Aorta (tissue), 5 donors: ENCODE measurements at regions not wholly inside any gene's neighbourhood (a gene's known extent, or its start where the extent isn't known, plus 50 kb on each side); places are given as distances from the start of the nearest gene placed in this dataset.

Experiments
- ATAC-seq: fragments of 200-7000 bp; cut with Tn5 transposase; one replicate; pipeline ENCODE4 v1.9.1; 2022; ENCODE audit warnings: moderate library complexity; ENCODE audit not compliant: low FRiP score
- DNase-seq, 2 donors: peaks; one replicate each; pipeline ENCODE4 v3.0.0-alpha.2; 2020
- H3K27ac ChIP-seq, 2 donors: one replicate each; pipeline ENCODE4 v1.5.1; 2013; ENCODE audit warnings: low read length in 2 of 2, mild to moderate bottlenecking in 2 of 2, moderate library complexity in 2 of 2, control low read depth in 1 of 2, inconsistent platforms in 1 of 2, low read depth in 1 of 2
- H3K27me3 ChIP-seq, 2 donors: one replicate each; pipeline ENCODE4 v1.6.1; 2013; ENCODE audit warnings: control low read depth in 1 of 2, low read length in 1 of 2, mild to moderate bottlenecking in 1 of 2, moderate library complexity in 1 of 2; ENCODE audit not compliant: insufficient read depth in 2 of 2, control insufficient read depth in 1 of 2
- H3K36me3 ChIP-seq, 2 donors: one replicate each; pipeline ENCODE4 v1.6.1; 2013; ENCODE audit warnings: control low read depth in 1 of 2, low read length in 1 of 2, mild to moderate bottlenecking in 1 of 2; ENCODE audit not compliant: insufficient read depth in 2 of 2, control insufficient read depth in 1 of 2
- H3K4me1 ChIP-seq, 2 donors: one replicate each; pipeline ENCODE4 v1.6.1; 2013; ENCODE audit warnings: low read length in 2 of 2, control low read depth in 1 of 2, mild to moderate bottlenecking in 1 of 2, moderate library complexity in 1 of 2; ENCODE audit not compliant: insufficient read depth in 2 of 2, control insufficient read depth in 1 of 2
- H3K4me3 ChIP-seq, 2 donors: one replicate each; pipeline ENCODE4 v1.5.1; 2013; ENCODE audit warnings: low read length in 2 of 2, control low read depth in 1 of 2, mild to moderate bottlenecking in 1 of 2
- H3K9me3 ChIP-seq: one replicate; pipeline ENCODE4 v1.6.1; 2013; ENCODE audit warnings: mild to moderate bottlenecking, low read length; ENCODE audit not compliant: control insufficient read depth
- WGBS, 2 donors: extraction: QIAGEN DNeasy Blood & Tissue Kit; methylation state at CpG; one replicate each; pipeline ENCODE4 v1.1.7; 2013; 5-methylcytosine and 5-hydroxymethylcytosine counted together
- intact Hi-C, 2 donors: fragments of 100-400 bp; cut with DNase I; formaldehyde crosslinking; loops; one replicate each; pipeline versions ENCODE4 v1.14.2 to v1.15.0; 2022
- donor health status: healthy with polysubstance abuse.
- donor health status: Bipolar disorder and iron deficiency.
- donor health status: DM: no; HTN: no; CAD: no.
- donor health status: DM: no; HTN: no; CAD: no.
- donor health status: DM: yes; HTN: yes; CAD: no.

DNA sequence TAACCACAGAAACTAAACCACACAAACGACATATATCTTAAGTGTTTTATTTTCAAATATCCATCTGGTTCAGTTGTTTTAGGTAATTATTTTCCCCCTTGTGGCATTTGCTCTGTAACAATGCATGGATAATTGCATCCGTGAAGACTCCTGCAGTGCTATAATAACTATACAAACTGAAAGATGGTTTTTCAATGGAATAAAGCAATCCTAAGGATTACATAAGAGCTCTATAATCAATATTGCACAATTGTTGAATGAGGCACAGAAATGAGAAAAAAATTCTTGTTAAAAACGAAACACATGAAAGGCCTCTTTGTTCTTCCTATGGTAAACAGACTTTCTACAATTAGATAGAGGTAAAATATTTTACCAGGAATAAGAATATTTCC is 446.0 kb upstream of the EPHA3 start:
- H3K4me3 ChIP-seq, result no peak overlapping the region
- no peaks in the 10 kb centered on the region for H3K9me3 ChIP-seq
- H3K27ac ChIP-seq, result no peak overlapping the region
- intact Hi-C loops, result no loop called here
- H3K36me3 ChIP-seq, result no peaks in the 10 kb centered on the region
- ATAC-seq (no peak), DNase-seq (no peak)
- 75 to 78% methylated on average over 3 of the region's 3 CpGs for WGBS, 2 donors
- H3K4me1 ChIP-seq, result no peaks in the 10 kb centered on the region
- no peaks in the 10 kb centered on the region for H3K27me3 ChIP-seq

DNA sequence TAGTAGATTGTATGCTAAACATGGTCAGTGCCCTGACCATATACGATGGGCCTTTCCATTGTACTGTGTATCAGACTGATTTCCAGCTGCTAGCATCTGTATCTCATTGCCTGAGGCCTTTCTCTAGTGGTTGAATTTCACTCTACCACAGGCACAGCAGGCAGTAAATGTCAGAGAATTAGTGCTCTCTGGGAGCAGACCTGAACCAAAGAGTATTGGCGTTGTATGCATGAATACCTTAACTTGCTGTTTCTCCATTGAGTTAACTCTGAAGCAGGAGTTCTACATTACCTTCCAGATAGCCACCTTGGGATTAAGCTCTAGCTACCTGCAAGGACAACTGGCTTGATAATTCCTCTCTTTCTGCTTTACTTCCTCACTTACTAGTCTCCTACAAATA is 439.2 kb upstream of the EPHA3 start:
- 86 to 89% methylated on average over 2 of the region's 2 CpGs for WGBS, 2 donors
- intact Hi-C loops, result no loop called here
- Histone ChIP-seq H3K27me3 (no peaks in the 10 kb centered on the region), H3K4me1 (no peaks in the 10 kb centered on the region), H3K36me3 (no peaks in the 10 kb centered on the region), H3K27ac (no peak overlapping the region), H3K4me3 (no peak overlapping the region), H3K9me3 (no peaks in the 10 kb centered on the region)
- DNase-seq (no peak), ATAC-seq (no peak)

DNA sequence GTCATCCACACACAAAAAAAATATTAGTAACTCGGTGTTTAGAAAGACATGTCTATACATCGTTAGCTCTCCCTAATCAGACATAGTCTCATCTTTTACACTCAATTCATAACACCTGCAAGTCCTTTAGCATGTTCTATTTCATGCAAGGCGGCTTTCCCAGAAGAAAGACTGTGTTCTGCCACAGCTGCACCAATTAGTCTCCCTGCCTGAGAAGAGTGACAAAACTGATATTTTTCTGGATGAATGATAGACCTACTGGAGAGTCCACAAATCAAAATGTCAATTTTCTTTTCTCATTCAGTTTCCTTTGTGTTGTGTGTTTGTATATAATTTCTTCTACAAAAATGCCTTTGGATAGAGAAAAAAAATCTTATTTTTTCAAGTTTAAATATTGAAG is 435.8 kb upstream of the EPHA3 start:
- Histone ChIP-seq H3K9me3 (no peaks in the 10 kb centered on the region), H3K27ac (no peak overlapping the region), H3K4me3 (no peak overlapping the region), H3K4me1 (no peaks in the 10 kb centered on the region), H3K36me3 (no peaks in the 10 kb centered on the region), H3K27me3 (no peaks in the 10 kb centered on the region)
- ATAC-seq, result no peak
- DNase-seq, result no peak
- intact Hi-C loops, result no loop called here
- WGBS, 2 donors, result 60 to 77% methylated on average over 3 of the region's 3 CpGs

DNA sequence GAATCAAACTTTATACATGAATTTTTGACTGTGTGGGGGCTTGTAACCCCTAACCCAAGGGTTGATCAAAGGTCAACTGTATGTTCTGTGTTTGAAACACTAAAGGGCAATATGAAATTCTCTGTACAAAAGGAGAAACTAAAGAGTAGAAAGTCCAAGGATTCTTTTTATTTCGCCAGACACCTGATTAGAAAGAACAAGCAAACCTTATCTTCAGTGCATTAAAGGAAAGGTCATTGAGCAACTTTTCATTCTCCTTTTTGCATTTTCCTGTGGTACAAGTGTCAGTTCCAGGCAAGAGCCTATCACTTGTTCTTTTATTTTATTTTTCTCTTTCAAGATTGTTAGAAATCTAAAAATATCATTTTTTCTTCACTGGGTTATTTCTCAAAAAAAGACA is 430.1 kb upstream of the EPHA3 start:
- Histone ChIP-seq H3K27ac (no peak overlapping the region), H3K9me3 (no peaks in the 10 kb centered on the region), H3K36me3 (no peaks in the 10 kb centered on the region), H3K27me3 (no peaks in the 10 kb centered on the region), H3K4me1 (no peaks in the 10 kb centered on the region), H3K4me3 (no peak overlapping the region)
- 77 to 81% methylated on average over 1 of the region's 1 CpG for WGBS, 2 donors
- no peak for DNase-seq
- intact Hi-C loops, result no loop called here
- no peak for ATAC-seq

DNA sequence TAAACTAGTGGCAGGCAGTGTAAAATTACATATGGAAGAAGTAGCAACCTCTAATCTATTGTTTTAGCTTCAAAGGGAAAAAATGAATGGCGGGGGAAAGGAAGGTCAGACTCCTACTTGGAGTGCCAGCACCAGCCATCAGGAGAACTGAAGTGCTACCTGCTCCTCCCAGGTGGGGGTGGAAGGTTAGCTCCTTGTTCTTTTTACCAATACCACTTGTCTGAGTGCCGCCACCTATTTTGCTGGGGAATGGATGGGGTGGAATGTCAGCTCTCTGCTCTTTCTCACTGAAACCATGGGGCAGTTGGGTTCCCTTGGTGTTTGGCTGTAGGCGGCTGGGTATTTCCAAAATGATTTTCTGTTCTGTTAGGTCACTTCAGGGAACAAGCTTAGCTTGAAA is 428.7 kb upstream of the EPHA3 start:
- WGBS, 2 donors, result 90 to 94% methylated on average over 3 of the region's 3 CpGs
- no peaks in the 10 kb centered on the region for H3K4me1 ChIP-seq
- H3K9me3 ChIP-seq, result no peaks in the 10 kb centered on the region
- ATAC-seq (no peak), DNase-seq (no peak)
- H3K4me3 ChIP-seq, result no peak overlapping the region
- no peak overlapping the region for H3K27ac ChIP-seq
- no peaks in the 10 kb centered on the region for H3K36me3 ChIP-seq
- intact Hi-C loops, result no loop called here
- H3K27me3 ChIP-seq, result no peaks in the 10 kb centered on the region

DNA sequence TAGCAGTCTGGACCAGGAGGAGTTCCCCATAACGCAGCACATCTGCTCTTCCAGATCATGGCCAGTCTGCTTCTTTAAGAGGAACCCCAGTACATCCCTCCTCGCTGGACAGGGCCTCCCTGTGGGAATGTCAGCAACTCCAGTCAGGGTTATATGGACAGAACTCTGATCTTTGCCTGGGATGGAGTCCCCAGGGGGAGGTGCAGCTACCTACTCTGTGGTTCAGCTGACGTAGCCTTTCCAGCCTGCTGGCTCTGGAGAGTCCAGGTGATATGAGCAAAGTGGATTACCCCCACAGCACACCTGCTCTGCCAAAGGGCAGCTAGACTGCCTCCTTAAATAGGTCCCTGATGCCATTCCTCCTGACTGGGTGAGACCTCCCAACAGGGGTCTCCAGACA is 417.1 kb upstream of the EPHA3 start:
- no peak for ATAC-seq
- Histone ChIP-seq H3K27me3 (no peaks in the 10 kb centered on the region), H3K36me3 (no peaks in the 10 kb centered on the region), H3K4me3 (no peak overlapping the region), H3K4me1 (no peaks in the 10 kb centered on the region), H3K27ac (no peak overlapping the region), H3K9me3 (no peaks in the 10 kb centered on the region)
- no peak for DNase-seq
- WGBS, 2 donors, result 78 to 84% methylated on average over 3 of the region's 3 CpGs
- intact Hi-C loops, result no loop called here

DNA sequence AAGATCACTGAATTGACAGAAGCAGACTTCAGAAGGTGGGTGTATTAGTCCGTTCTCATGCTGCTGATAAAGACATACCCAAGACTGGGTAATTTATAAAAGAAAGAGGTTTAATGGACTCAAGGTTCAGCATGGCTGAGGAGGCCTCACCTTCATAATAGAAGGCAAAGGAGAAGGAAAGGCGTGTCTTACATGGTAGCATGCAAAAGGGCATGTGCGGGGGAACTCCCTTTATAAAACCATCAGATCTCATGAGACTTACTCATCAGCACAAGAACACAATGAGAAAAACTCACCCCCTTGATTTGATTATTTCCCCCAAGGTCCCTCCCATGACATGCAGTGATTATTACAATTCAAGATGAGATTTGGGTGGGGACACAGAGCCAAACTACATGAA is 416.3 kb upstream of the EPHA3 start:
- H3K4me3 ChIP-seq, result no peak overlapping the region
- no peaks in the 10 kb centered on the region for H3K9me3 ChIP-seq
- no peaks in the 10 kb centered on the region for H3K36me3 ChIP-seq
- H3K27ac ChIP-seq, result no peak overlapping the region
- no peaks in the 10 kb centered on the region for H3K4me1 ChIP-seq
- ATAC-seq, result no peak
- intact Hi-C loops, result no loop called here
- WGBS, 2 donors, result 91 to 95% methylated on average over 3 of the region's 3 CpGs
- no peak for DNase-seq
- no peaks in the 10 kb centered on the region for H3K27me3 ChIP-seq

DNA sequence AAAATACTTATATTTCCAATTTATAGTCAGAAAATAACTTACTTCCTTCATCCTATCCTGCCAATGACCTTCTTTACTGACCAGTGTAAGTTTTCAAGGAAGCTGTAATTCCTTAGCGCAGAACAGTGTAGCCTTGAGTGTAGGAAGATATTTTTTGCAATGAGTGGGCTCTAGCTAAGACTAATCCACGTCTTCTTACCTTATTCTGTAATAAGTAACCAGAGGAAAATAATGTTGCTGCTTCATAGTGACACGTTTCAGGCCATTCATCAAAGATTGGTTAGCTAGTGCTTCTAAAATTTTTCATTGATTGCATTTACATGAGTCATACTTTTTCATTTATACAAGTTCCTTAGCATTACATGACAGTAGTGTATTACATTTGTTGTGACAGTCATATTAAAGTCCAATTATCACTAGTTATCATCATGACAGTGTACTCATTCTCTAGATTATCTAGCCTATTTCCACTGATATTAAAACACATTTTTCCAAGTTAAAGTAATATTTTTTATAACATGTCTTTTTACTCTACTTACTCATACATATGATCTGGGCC is 403.8 kb upstream of the EPHA3 start:
- DNase-seq (no peak), ATAC-seq (no peak)
- intact Hi-C loops, result no loop called here
- Histone ChIP-seq H3K4me1 (no peaks in the 10 kb centered on the region), H3K27ac (no peak overlapping the region), H3K9me3 (no peaks in the 10 kb centered on the region), H3K36me3 (no peaks in the 10 kb centered on the region), H3K4me3 (no peak overlapping the region), H3K27me3 (no peaks in the 10 kb centered on the region)
- WGBS, 2 donors, result 44 to 50% methylated on average over 3 of the region's 3 CpGs

DNA sequence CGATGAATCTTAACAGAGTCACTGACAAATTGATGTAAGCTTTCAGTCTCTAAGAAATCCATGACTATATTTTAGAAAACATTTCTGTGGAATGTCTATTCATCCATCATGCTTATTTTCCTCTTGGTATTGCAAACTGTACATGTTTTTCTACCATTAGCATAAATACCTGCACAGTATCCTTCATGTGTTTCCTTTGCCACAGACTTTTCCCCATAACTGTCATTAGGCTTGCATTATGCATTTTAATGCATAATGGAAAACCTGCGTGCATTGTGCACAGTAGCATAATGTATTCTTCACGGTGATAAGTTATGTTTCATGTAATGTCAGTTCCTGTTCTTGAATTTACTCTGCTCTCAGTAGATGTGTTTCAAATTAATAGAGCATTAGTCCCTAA is 403.1 kb upstream of the EPHA3 start:
- Histone ChIP-seq H3K27ac (no peak overlapping the region), H3K4me3 (no peak overlapping the region), H3K36me3 (no peaks in the 10 kb centered on the region), H3K9me3 (no peaks in the 10 kb centered on the region), H3K4me1 (no peaks in the 10 kb centered on the region), H3K27me3 (no peaks in the 10 kb centered on the region)
- intact Hi-C loops, result no loop called here
- no peak for ATAC-seq
- WGBS, 2 donors, result 28 to 38% methylated on average over 3 of the region's 3 CpGs
- DNase-seq, result no peak
